ENCODE measurements at regions not wholly inside any gene's neighbourhood (a gene's known extent, or its start where the extent isn't known, plus 50 kb on each side); places are given as distances from the start of the nearest gene placed in this dataset.

- no peaks in the 10 kb centered on the region for H3K79me2 ChIP-seq (ENCODE audit: control insufficient read depth, insufficient read depth, low read length)
- H3K4me1 ChIP-seq (replicated peaks in 1 of 2; ENCODE audit: control insufficient read depth in 2 of 2, insufficient read depth in 2 of 2, low read length in 2 of 2) = no peaks in the 10 kb centered on the region
- intact Hi-C loops (cut with micrococcal nuclease) (no loop called here), in situ Hi-C loops (cut with MboI) (no loop called here)
- H4K20me1 ChIP-seq (replicated peaks; ENCODE audit: control insufficient read depth, insufficient read depth, low read length) = no peaks in the 10 kb centered on the region
- FAIRE-seq (no peak), ATAC-seq (no peak), DNase-seq (ENCODE audit: extremely low read depth in 1 of 4, low spot score in 3 of 4) (no peak)
- H3K27ac ChIP-seq (ENCODE audit: extremely low read depth, low read depth, low read length) = no peak overlapping the region
- ChIA-PET POLR2A (interaction anchor here (1.1 kb wide), 1 partner anchor 12 kb away, joined by 3 read pairs; no protein-coding TSS in a partner anchor), CTCF (ENCODE audit: low intra/inter-chr PET ratio) (no interaction called here)
- peaks cover 16 to 18% of the 10 kb centered on the region in 2 experiments for H3K27me3 ChIP-seq (ENCODE audit: control insufficient read depth in 2 of 2, insufficient read depth in 2 of 2, low read length in 2 of 2)
- H3K9ac ChIP-seq (ENCODE audit: insufficient read depth in 1 of 2, low read depth in 2 of 2, low read length in 2 of 2) = no peak overlapping the region
- H3K9me3 ChIP-seq (replicated peaks; ENCODE audit: control insufficient read depth, insufficient read depth, low read depth, low read length) = no peaks in the 10 kb centered on the region
- 0% methylated on average over 2 of the region's 2 CpGs for WGBS (ENCODE audit: insufficient coverage, low coverage, missing lambda C conversion rate)
- no peak overlapping the region for H3K4me3 ChIP-seq
- no peaks in the 10 kb centered on the region for H3K9me1 ChIP-seq (ENCODE audit: control insufficient read depth, insufficient read depth, low read length)
- no TSS peak for BruUV-seq (replicated peaks)
- no peak overlapping the region for H2AFZ ChIP-seq (ENCODE audit: low read depth, low read length)
- H3K36me3 ChIP-seq (ENCODE audit: control insufficient read depth, insufficient read depth, low read length) = no peaks in the 10 kb centered on the region
- no peak overlapping the region for H3K4me2 ChIP-seq (ENCODE audit: insufficient read depth, low read length)
- TF ChIP-seq CSDE1 (IDR thresholded peaks at IDR 0.05) (no peak), NFRKB (IDR thresholded peaks at IDR 0.05; ENCODE audit: low read depth) (no peak), THAP7 (CRISPR knock-in tag; IDR thresholded peaks at IDR 0.05) (no peak), ZNF384 (IDR thresholded peaks at IDR 0.05; ENCODE audit: low read depth, low read length) (no peak), SFPQ (IDR thresholded peaks at IDR 0.05; ENCODE audit: low read depth, low read length) (no peak), ZNF398 (CRISPR knock-in tag; IDR thresholded peaks at IDR 0.05) (no peak), PTRF (tag; IDR thresholded peaks at IDR 0.05) (no peak), TBL1XR1 (IDR thresholded peaks at IDR 0.05; ENCODE audit: low read length in 2 of 2) (no peak), SIN3B (IDR thresholded peaks at IDR 0.05; ENCODE audit: low read depth) (no peak), HNRNPLL (IDR thresholded peaks at IDR 0.05; ENCODE audit: low read depth, low read length, poor library complexity, severe bottlenecking) (no peak), ZNF449 (CRISPR knock-in tag; IDR thresholded peaks at IDR 0.05) (no peak), ZSCAN29 (IDR thresholded peaks at IDR 0.05) (no peak), BDP1 (IDR thresholded peaks at IDR 0.05; ENCODE audit: insufficient read depth, insufficient read length) (no peak), ZFX (CRISPR knock-in tag; IDR thresholded peaks at IDR 0.05) (no peak), HNRNPL (IDR thresholded peaks at IDR 0.05; ENCODE audit: low read depth, low read length) (no peak), ZBTB26 (CRISPR knock-in tag; IDR thresholded peaks at IDR 0.05) (no peak), FOXA1 (IDR thresholded peaks at IDR 0.05; ENCODE audit: borderline replicate concordance) (no peak), ZBED1 (IDR thresholded peaks at IDR 0.05) (no peak), HLTF (IDR thresholded peaks at IDR 0.05) (no peak)
Measured at GRCh38 chr9:99312736-99313135, 90.7 kb downstream of the SEC61B start.
